ENCODE measurements at regions not wholly inside any gene's neighbourhood (a gene's known extent, or its start where the extent isn't known, plus 50 kb on each side); places are given as distances from the start of the nearest gene placed in this dataset.

- TF ChIP-seq ZSCAN32 (CRISPR knock-in tag; IDR thresholded peaks at IDR 0.05) = no peak
- peak; percentile 84; the same call in 1 of the 2 replicates for TF ChIP-seq TARDBP (IDR thresholded peaks at IDR 0.05)
- TF ChIP-seq ZNF197 (CRISPR knock-in tag; IDR thresholded peaks at IDR 0.05; ENCODE audit: low read depth) = no peak
- TF ChIP-seq SIN3B (IDR thresholded peaks at IDR 0.05; ENCODE audit: low read depth) = no peak
- TF ChIP-seq EWSR1 (IDR thresholded peaks at IDR 0.05; ENCODE audit: borderline replicate concordance, low read depth, partially characterized antibody) = no peak
- TF ChIP-seq ZNF561 (CRISPR knock-in tag; conservative IDR thresholded peaks at IDR 0.05) = no peak
- TF ChIP-seq ZNF239 (CRISPR knock-in tag; IDR thresholded peaks at IDR 0.05) = no peak
- TF ChIP-seq ZNF24 (IDR thresholded peaks at IDR 0.05) = no peak
- no peak for TF ChIP-seq ZNF140 (CRISPR knock-in tag; IDR thresholded peaks at IDR 0.05)
- no peak for TF ChIP-seq SMAD1 (IDR thresholded peaks at IDR 0.05; ENCODE audit: low read depth, low read length, partially characterized antibody)
- TF ChIP-seq PTBP1 (IDR thresholded peaks at IDR 0.05; ENCODE audit: low read depth, low read length) = no peak
- no peak for TF ChIP-seq RB1 (IDR thresholded peaks at IDR 0.05; ENCODE audit: low read depth)
- TF ChIP-seq ATF3 (IDR thresholded peaks at IDR 0.05) = no peak
- no peak for TF ChIP-seq ATF3 (CRISPR knock-in tag; conservative IDR thresholded peaks at IDR 0.05)
- TF ChIP-seq VEZF1 (CRISPR knock-in tag; IDR thresholded peaks at IDR 0.05) = peak; percentile 56; the same call in 1 of the 2 replicates
- no peak for TF ChIP-seq PRPF4 (IDR thresholded peaks at IDR 0.05; ENCODE audit: insufficient read depth, low read depth, low read length, poor library complexity, severe bottlenecking)
- peak; percentile 81 for TF ChIP-seq CBFA2T3 (IDR thresholded peaks at IDR 0.05)
- no peak for TF ChIP-seq ZKSCAN1 (IDR thresholded peaks at IDR 0.05; ENCODE audit: low read depth, low read length)
- TF ChIP-seq WHSC1 (IDR thresholded peaks at IDR 0.05; ENCODE audit: low read length) = no peak
- no peak for TF ChIP-seq POLR3G (IDR thresholded peaks at IDR 0.05; ENCODE audit: extremely low read depth, insufficient read length, insufficient replicate concordance)
- TF ChIP-seq ZNF124 (CRISPR knock-in tag; IDR thresholded peaks at IDR 0.05) = no peak
- TF ChIP-seq THRB (CRISPR knock-in tag; conservative IDR thresholded peaks at IDR 0.05) = no peak
- TF ChIP-seq CTBP1 (IDR thresholded peaks at IDR 0.05; ENCODE audit: borderline replicate concordance) = peak; percentile 91
- TF ChIP-seq NFRKB (IDR thresholded peaks at IDR 0.05; ENCODE audit: low read depth) = no peak
- TF ChIP-seq BRCA1 (IDR thresholded peaks at IDR 0.05) = no peak
- no peak for TF ChIP-seq BRCA1 (CRISPR knock-in tag; IDR thresholded peaks at IDR 0.05)
- TF ChIP-seq ZNF316 (IDR thresholded peaks at IDR 0.05) = no peak
- no peak for TF ChIP-seq NFE2 (IDR thresholded peaks at IDR 0.05; ENCODE audit: low read depth)
- TF ChIP-seq SRSF9 (IDR thresholded peaks at IDR 0.05; ENCODE audit: borderline replicate concordance, low read depth, low read length) = no peak
- peak; percentile 77; the same call in 1 of the 2 replicates for TF ChIP-seq TEAD4 (IDR thresholded peaks at IDR 0.05; ENCODE audit: low read length)
- TF ChIP-seq TEAD4 (CRISPR knock-in tag; IDR thresholded peaks at IDR 0.05; ENCODE audit: borderline replicate concordance) = no peak
- no peak for TF ChIP-seq PURB (CRISPR knock-in tag; IDR thresholded peaks at IDR 0.05; ENCODE audit: low read depth)
- no peak for TF ChIP-seq PTTG1 (tag; IDR thresholded peaks at IDR 0.05; ENCODE audit: low read depth)
Measured at GRCh38 chr10:61612450-61612849, 50.3 kb upstream of the CABCOCO1 start (continued).

Measured in K562 (cell line).